ENCODE measurements at regions not wholly inside any gene's neighbourhood (a gene's known extent, or its start where the extent isn't known, plus 50 kb on each side); places are given as distances from the start of the nearest gene placed in this dataset.

GRCh38 chr3:106560451-106560966 lies 691.7 kb upstream of the CBLB start:
- TF ChIP-seq POLR2A (IDR thresholded peaks at IDR 0.05) (no peak), CTCF (IDR thresholded peaks at IDR 0.05) (no peak)
